ENCODE measurements at regions not wholly inside any gene's neighbourhood (a gene's known extent, or its start where the extent isn't known, plus 50 kb on each side); places are given as distances from the start of the nearest gene placed in this dataset.

- DNase-seq (ENCODE audit: low spot score): no peak
- TF ChIP-seq CTCF (IDR thresholded peaks at IDR 0.05; ENCODE audit: extremely low read depth, missing control alignments): no peak
These were observed 276.8 kb upstream of the TMPO start for GRCh38 chr12:98238515-98239130.

GRCh38 chr12:98243190-98243589 is 272.2 kb upstream of the TMPO start:
- DNase-seq (ENCODE audit: low spot score): no peak
- TF ChIP-seq CTCF (IDR thresholded peaks at IDR 0.05; ENCODE audit: extremely low read depth, missing control alignments): no peak

- TF ChIP-seq CTCF (IDR thresholded peaks at IDR 0.05; ENCODE audit: extremely low read depth, missing control alignments): no peak
- no peak for DNase-seq (ENCODE audit: low spot score)
These were observed 271.3 kb upstream of the TMPO start for GRCh38 chr12:98244136-98244535.

GRCh38 chr12:98253207-98254037 is 262.0 kb upstream of the TMPO start:
- no peak for DNase-seq (ENCODE audit: low spot score)
- TF ChIP-seq CTCF (IDR thresholded peaks at IDR 0.05; ENCODE audit: extremely low read depth, missing control alignments): no peak

- DNase-seq (ENCODE audit: low spot score): no peak
- no peak for TF ChIP-seq CTCF (IDR thresholded peaks at IDR 0.05; ENCODE audit: extremely low read depth, missing control alignments)
These were observed 258.6 kb upstream of the TMPO start for GRCh38 chr12:98256830-98257229.

- no peak for TF ChIP-seq CTCF (IDR thresholded peaks at IDR 0.05; ENCODE audit: extremely low read depth, missing control alignments)
- no peak for DNase-seq (ENCODE audit: low spot score)
These were observed 255.7 kb upstream of the TMPO start for GRCh38 chr12:98259693-98260092.

- TF ChIP-seq CTCF (IDR thresholded peaks at IDR 0.05; ENCODE audit: extremely low read depth, missing control alignments): no peak
- DNase-seq (ENCODE audit: low spot score): no peak
These were observed 255.1 kb upstream of the TMPO start for GRCh38 chr12:98260276-98260675.
